Esophagus muscularis mucosa (tissue), 4 donors: ENCODE measurements at regions not wholly inside any gene's neighbourhood (a gene's known extent, or its start where the extent isn't known, plus 50 kb on each side); places are given as distances from the start of the nearest gene placed in this dataset.

Source experiments
- DNase-seq: peaks from one replicate; pipeline ENCODE4 v3.0.0-alpha.2; 2017; ENCODE audit errors: extremely low spot score
- H3K27ac ChIP-seq, 4 donors: fragments of 200-600 bp; sonication (generic); replicated peaks in 1 of 4; 1 replicate in 3 of 4; 2 replicates in 1 of 4; pipeline ENCODE4 v1.5.1; 2016 to 2019; ENCODE audit warnings: mild to moderate bottlenecking in 1 of 4
- H3K27me3 ChIP-seq, 4 donors: fragments of 200-600 bp; sonication (generic); one replicate each; pipeline versions ENCODE4 v1.5.1 to v1.6.0; 2016 to 2019
- H3K36me3 ChIP-seq, 4 donors: fragments of 200-600 bp; sonication (generic); one replicate each; pipeline ENCODE4 v1.5.1; 2016 to 2019
- H3K4me1 ChIP-seq, 4 donors: fragments of 200-600 bp; sonication (generic); one replicate each; pipeline ENCODE4 v1.5.1; 2016 to 2019
- H3K4me3 ChIP-seq, 4 donors: fragments of 200-600 bp; sonication (generic); 1 replicate in 2 of 4; 2 replicates in 2 of 4; pipeline ENCODE4 v1.5.1; 2016 to 2019; ENCODE audit warnings: mild to moderate bottlenecking in 4 of 4, moderate library complexity in 1 of 4
- H3K9me3 ChIP-seq, 4 donors: fragments of 200-600 bp; sonication (generic); 1 replicate in 3 of 4; 2 replicates in 1 of 4; pipeline ENCODE4 v1.5.1; 2016 to 2019
- CTCF ChIP-seq, 3 experiments: fragments of 200-600 bp in 2 of 3; fragments of 450-650 bp in 1 of 3; sonication (generic) in 2 of 3; IDR thresholded peaks; one replicate each; pipeline ENCODE4 v1.5.1; 2017 to 2019; ENCODE audit warnings: antibody characterized with exemption in 3 of 3, mild to moderate bottlenecking in 2 of 3, moderate library complexity in 1 of 3
- EP300 ChIP-seq: sonication (generic); formaldehyde crosslinking; IDR thresholded peaks from one replicate; pipeline ENCODE4 v1.6.1; 2017; ENCODE audit warnings: antibody characterized with exemption
- POLR2A ChIP-seq: fragments of 450-650 bp; IDR thresholded peaks from one replicate; pipeline ENCODE4 v1.6.1; 2017; ENCODE audit warnings: antibody characterized with exemption, moderate library complexity, mild to moderate bottlenecking, low read depth
- POLR2AphosphoS5 ChIP-seq, 2 donors: sonication (generic); formaldehyde crosslinking; IDR thresholded peaks; one replicate each; pipeline ENCODE4 v1.6.1; 2017; ENCODE audit warnings: antibody characterized with exemption in 2 of 2
- WGBS: methylation state at CpG from one replicate; pipeline ENCODE4 v1.1.5; 2018; 5-methylcytosine and 5-hydroxymethylcytosine counted together
- intact Hi-C: fragments of 100-400 bp; cut with DNase I; formaldehyde crosslinking; loops from one replicate; pipeline ENCODE4 v1.15.1; 2023

- Histone ChIP-seq H3K36me3 (no peaks in the 10 kb centered on the region), H3K4me3 (no peak overlapping the region), H3K27ac (no peak overlapping the region), H3K27me3 (no peaks in the 10 kb centered on the region), H3K4me1 (no peaks in the 10 kb centered on the region), H3K9me3 (no peaks in the 10 kb centered on the region)
- intact Hi-C loops: no loop called here
- no peak for TF ChIP-seq POLR2A
- no peak for TF ChIP-seq CTCF (IDR thresholded peaks at IDR 0.05)
- TF ChIP-seq POLR2AphosphoS5 (IDR thresholded peaks at IDR 0.05): no peak
- WGBS: 75% methylated on average over 2 of the region's 2 CpGs
- DNase-seq: no peak
Observed at GRCh38 chr6:115629415-115629814, 431.3 kb downstream of the FRK start.

- TF ChIP-seq EP300: no peak
- TF ChIP-seq CTCF (IDR thresholded peaks at IDR 0.05): no peak
- TF ChIP-seq POLR2A: no peak
- no peak for TF ChIP-seq POLR2AphosphoS5 (IDR thresholded peaks at IDR 0.05)
- no peaks in the 10 kb centered on the region for H3K9me3 ChIP-seq
- no peaks in the 10 kb centered on the region for H3K27me3 ChIP-seq
- DNase-seq: no peak
- no peak overlapping the region for H3K27ac ChIP-seq
- intact Hi-C loops: no loop called here
- WGBS: 93% methylated on average over 2 of the region's 2 CpGs
- H3K4me1 ChIP-seq: peaks cover 0 to 8% (median 0%) of the 10 kb centered on the region in 4 donors
- H3K36me3 ChIP-seq: no peaks in the 10 kb centered on the region
- no peak overlapping the region for H3K4me3 ChIP-seq
Observed at GRCh38 chr6:115618256-115618655, 442.4 kb downstream of the FRK start.

GRCh38 chr6:115617031-115617430 is 443.7 kb downstream of the FRK start:
- no peak for DNase-seq
- Histone ChIP-seq H3K4me3 (no peak overlapping the region), H3K27me3 (no peaks in the 10 kb centered on the region), H3K9me3 (no peaks in the 10 kb centered on the region), H3K4me1 (peaks cover 0 to 8% (median 0%) of the 10 kb centered on the region in 4 donors), H3K36me3 (no peaks in the 10 kb centered on the region), H3K27ac (no peak overlapping the region)
- TF ChIP-seq POLR2AphosphoS5 (IDR thresholded peaks at IDR 0.05): no peak
- TF ChIP-seq CTCF (IDR thresholded peaks at IDR 0.05): no peak
- TF ChIP-seq EP300: no peak
- TF ChIP-seq POLR2A: no peak
- intact Hi-C loops: no loop called here
- WGBS: 82% methylated on average over 1 of the region's 1 CpG

- no peak for TF ChIP-seq CTCF (IDR thresholded peaks at IDR 0.05)
- Histone ChIP-seq H3K36me3 (no peaks in the 10 kb centered on the region), H3K4me3 (no peak overlapping the region), H3K4me1 (peaks cover 0 to 8% (median 0%) of the 10 kb centered on the region in 4 donors), H3K9me3 (no peaks in the 10 kb centered on the region), H3K27ac (no peak overlapping the region), H3K27me3 (no peaks in the 10 kb centered on the region)
- DNase-seq: no peak
- WGBS: 27% methylated on average over 3 of the region's 3 CpGs
- intact Hi-C loops: no loop called here
Observed at GRCh38 chr6:115613488-115613887, 447.2 kb downstream of the FRK start.

GRCh38 chr6:115612796-115613479 is 447.8 kb downstream of the FRK start:
- intact Hi-C loops: no loop called here
- 65% methylated on average over 7 of the region's 7 CpGs for WGBS
- no peaks in the 10 kb centered on the region for H3K36me3 ChIP-seq
- no peak overlapping the region for H3K4me3 ChIP-seq
- no peak for DNase-seq
- peaks cover 0 to 8% (median 0%) of the 10 kb centered on the region in 4 donors for H3K4me1 ChIP-seq
- H3K27me3 ChIP-seq: no peaks in the 10 kb centered on the region
- H3K27ac ChIP-seq: no peak overlapping the region
- H3K9me3 ChIP-seq: no peaks in the 10 kb centered on the region
- TF ChIP-seq EP300 (no peak), CTCF (IDR thresholded peaks at IDR 0.05) (no peak), POLR2A (no peak), POLR2AphosphoS5 (IDR thresholded peaks at IDR 0.05) (no peak)
